ENCODE measurements at regions not wholly inside any gene's neighbourhood (a gene's known extent, or its start where the extent isn't known, plus 50 kb on each side); places are given as distances from the start of the nearest gene placed in this dataset.
A peak's percentile ranks its signal among the peaks of the same experiment; 100 is the strongest.
"Not testable (repeated sequence)": the region's sequence is repeated elsewhere in the genome, so short reads cannot be mapped to it uniquely, and the experiment has no call there.

DNA sequence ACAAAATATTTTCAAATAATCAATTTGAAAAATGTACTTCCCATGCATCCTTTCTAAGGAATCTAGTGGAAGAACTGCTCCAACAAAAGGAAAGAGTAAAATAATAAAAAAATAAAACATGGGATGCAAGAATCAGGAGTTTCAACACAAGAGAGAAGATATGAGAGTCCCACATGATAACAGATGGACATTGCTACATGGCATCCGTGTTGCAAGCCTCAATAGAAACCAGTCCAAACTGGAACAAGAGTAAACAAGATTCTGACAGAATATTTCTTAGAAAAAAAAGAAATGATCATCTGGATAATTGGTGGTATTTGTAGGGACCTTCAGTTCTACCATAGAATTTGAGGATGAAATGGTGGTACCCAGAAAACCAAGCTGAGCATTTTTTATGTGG, 186.8 kb downstream of the FRK start:
- DNase-seq, result no peak

DNA sequence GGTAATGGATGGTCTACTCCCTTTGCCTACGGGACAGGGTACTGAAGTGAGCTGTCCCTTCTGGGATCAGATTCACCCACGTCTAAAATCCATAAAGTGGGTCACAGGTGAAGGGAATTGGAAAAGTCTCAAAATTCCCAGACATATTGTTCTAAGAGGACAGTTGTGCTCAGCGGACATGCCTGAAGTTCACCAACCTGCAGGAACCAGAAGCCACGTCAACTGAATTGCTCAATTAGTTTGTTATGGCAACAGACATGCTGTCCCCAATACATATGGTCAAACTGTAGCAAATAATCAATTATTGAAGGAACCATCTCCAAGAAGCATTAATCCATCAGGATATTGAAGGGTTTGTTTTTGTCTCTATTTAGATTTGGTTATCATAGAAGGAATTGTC, 190.2 kb downstream of the FRK start:
- no peak for DNase-seq

DNA sequence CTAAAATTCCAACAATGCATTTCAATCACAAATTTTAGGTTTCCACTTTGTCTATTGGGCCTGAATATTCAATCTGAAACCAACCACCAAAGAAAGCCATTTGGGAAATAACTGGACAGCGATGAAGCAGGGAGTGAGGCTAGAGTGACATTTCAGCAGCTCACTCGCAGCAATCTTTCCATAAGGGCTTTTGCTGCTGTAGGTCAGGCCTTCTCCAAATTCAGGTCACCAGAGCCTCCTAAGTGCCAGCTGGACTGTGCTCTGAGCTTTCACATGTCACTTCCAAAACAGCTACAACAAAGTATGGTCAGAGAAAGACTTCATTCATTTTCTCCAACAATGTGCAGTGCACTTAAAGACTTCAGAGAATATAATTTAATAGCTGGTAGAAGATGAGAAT, 194.8 kb downstream of the FRK start:
- no peak for DNase-seq

DNA sequence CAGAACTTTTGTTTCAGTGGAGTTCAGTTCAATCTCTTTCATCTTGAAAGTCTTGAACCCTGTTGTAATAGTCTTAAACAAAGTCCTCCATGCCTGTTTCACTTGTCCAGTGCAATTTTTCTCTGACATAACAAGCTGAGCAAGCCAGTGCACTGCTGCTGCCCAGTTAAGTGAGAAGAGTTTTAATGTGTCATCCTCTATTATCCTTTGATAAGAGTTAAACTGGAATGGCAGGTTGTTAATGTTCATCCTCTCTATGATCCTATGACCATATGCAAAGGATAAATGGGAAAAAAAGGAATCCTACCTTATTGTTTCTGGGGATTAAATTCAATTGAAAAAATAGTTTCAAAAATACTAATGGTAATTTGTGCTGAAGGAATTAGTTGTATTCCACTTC, 197.5 kb downstream of the FRK start:
- no peak for DNase-seq

DNA sequence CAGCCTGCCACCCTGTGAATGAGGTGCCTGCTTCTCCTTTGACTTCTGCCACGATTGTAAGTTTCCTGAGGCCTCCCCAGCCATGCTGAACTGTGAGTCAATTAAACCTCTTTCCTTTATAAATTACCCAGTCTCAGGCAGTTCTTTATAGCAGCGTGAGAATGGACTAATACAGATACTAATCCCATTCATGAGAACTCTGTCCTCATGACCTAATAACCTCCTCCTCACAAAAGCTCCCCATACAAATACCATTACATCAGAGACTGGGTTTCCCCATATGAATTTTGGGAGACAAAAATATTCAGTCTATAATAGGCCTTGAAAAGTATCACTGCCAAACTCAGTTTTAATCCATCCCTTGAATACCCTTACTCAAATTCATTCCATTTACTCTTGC, 199.0 kb downstream of the FRK start:
- DNase-seq, result not testable (repeated sequence)

DNA sequence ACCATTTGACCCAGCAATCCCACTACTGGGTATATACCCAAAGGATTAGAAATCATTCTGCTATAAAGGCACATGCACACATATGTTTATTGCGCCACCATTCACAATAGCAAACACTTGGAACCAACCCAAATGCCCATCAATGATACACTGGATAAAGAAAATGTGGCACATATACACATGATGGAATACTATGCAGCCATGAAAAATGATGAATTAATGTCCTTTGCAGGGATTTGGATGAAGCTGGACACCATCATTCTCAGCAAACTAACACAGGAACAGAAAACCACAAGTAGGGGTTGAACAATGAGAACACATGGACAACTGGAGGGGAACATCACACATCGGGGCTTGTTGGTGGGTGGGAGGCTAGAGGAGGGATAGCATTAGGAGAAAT, 201.1 kb downstream of the FRK start:
- DNase-seq, result not testable (repeated sequence)

DNA sequence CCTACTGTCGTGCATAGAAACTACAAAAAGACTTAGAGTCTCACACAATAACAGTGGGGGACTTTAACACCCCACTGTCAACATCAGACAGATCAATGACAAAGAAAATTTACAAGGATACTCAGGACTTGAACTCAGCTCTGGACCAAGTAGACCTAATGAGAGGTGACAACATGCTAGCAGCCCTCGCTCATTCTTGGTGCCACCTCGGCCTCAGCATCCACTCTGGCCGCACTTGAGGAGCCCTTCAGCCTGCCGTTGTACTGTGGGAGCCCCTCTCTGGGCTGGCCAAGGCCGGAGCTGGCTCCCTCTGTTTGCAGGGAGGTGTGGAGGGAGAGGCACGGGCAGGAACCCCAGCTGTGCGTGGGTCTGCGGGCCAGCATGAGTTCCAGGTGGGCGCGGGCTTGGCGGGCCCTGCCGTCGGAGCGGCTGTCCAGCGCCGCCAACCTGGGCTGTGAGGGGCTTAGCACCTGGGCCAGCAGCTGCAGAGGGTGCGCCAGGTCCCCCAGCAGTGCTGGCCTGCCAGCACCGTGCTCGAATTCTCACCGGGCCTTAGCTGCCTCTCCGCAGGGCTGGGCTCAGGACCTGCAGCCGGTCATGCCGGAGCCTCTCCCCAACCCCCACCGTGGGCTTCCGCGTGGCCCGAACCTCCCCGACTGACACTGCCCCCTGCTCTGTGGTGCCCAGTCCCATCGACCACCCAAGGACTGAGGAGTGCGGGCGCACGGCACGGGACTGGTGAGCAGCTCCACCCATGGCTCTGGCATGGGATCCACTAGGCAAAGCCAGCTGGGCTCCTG, 205.6 kb downstream of the FRK start:
- DNase-seq, result no peak

DNA sequence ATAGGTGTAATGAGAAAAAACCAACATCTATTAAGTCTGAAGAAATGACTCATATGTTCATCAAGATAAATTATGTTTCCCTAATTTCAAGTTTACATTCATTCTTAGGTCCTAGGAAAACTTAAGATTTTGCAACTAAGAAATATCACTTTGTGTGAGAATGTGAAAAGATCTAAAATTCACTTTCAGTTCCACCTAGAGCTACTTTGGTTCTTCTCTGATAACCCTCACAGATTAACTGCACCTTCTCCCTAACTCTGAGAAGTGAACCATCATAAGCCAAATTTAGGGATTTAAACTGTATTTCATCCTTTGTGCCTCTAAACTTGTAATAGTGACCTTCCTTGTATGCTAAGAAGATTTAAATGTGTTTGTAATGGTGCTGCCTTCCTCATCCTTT, 213.0 kb downstream of the FRK start:
- no peak for DNase-seq

DNA sequence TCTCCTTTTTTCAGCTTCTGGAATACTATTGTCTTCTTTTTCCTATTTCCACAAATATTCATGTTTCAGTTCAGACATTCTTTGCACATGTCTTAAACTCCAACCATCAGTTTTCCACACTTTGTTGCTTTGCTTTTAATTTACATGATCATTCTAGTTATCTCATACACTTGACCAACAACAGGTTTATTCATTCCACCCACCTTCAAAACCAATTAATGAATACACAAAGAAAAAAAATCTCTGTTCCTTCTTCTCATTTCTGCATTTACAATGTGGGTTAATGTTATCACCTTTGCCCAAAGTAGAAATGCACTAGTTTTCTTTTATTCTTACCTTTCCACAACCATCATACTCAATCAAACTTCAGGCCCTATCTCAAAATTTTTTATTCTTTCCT, 216.7 kb downstream of the FRK start:
- no peak for DNase-seq

DNA sequence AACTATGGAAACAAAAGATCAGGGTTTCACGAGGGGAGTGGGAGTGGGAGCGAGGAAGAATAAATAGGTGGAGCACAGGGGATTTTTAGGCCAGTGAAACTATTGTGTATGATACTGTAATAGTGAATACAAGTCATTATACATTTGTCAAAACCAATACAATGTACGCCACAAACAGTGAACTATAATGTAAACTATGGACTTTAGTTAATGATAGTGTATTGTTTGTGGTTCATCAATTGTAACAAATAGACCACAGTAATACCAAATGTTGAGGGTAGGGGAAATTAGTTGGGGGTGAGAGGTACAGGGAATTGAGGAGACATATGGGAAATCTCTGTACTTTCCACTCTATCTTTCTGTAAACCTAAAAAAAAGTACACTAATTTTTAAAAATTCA, 218.4 kb downstream of the FRK start:
- no peak for DNase-seq

DNA sequence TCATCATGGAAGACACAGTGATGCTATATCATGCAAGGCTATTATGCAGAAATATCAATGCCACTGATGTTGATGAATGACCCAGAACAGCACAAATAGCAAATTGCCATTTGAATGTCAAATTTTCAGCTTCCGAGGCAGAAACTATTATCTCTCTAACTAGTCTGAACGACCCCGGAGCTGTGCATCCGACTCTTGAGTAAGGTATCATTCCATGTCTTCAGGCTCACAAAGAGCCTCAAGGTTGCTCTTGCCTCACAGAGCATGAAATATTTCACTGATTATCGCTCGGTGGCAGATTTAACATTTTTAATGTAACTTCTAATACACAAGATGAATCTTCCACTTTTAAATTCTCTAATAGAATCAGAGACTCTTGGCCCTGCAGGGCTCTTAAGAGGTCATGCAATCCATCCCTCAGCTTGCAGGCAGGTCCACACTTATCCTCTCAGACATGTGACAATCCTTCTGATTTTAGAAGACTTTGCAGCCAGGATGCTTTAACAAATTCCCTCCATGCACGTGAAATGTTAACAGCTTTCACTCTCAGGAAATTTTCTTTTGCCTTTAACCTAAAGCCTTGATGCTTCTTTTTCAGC, 221.0 kb downstream of the FRK start:
- DNase-seq, result no peak

DNA sequence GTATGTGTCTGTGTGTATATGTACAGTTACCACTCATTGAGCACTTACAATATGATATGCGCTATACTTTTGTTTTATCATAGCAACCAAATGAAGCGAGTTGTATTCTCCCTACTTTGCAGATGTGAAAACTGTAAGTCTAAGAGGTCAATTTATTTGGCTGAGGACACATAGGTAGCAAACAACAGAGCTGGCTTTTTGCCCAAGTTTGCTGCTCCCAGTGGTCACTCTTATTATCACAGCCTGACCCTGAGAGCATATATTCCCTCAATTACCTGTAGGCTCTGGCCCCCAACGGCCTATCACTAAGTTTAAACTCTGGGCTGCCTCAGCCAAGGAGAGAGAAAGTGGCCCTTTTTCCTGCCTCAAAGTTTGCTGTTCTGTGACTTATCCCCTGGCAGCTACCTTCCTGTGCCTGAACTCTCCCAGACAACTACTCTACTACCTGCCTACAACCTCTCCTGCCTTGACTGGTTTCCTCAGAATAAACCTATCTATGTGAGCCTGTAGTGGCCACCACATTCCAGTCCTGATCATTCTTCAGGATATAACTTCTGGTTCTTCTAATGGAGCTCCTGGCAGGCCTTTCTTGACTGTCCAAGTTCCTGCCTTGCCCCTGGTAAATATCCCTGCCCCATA, 221.8 kb downstream of the FRK start:
- peak in 1 of 2 donors; percentile 16 for DNase-seq

DNA sequence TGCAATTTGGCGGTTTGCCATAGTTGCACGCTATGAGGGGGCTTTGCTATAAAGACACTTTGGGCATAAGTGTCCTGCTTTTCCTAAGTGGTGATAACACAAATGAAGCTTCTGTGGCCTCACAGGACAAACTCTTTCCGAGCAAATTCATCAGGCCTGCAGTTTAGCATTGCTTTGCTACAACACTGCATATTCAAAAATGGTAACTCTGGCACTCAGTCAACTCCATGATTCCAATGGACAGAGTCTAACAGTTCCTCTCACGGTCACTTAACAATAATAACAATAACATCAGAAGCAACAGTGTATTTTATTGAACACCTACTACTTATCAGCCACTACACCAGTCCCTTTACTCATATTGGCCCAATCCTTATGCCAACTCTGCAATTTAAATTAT, 222.5 kb downstream of the FRK start:
- no peak for DNase-seq

DNA sequence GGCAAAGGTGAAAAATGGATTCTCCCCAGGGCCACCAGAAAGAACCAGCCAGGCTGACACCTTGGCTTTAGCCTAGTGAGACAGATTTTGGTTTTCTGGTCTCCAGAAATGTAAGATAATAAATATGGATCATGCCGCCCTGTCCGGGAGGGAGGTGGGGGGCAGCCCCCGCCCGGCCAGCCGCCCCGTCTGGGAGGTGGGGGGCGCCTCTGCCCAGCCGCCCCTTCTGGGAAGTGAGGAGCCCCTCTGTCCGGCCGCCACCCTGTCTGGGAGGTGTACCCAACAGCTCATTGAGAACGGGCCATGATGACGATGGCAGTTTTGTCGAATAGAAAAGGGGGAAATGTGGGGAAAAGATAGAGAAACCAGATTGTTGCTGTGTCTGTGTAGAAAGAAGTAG, 224.3 kb downstream of the FRK start:
- not testable (repeated sequence) for DNase-seq

DNA sequence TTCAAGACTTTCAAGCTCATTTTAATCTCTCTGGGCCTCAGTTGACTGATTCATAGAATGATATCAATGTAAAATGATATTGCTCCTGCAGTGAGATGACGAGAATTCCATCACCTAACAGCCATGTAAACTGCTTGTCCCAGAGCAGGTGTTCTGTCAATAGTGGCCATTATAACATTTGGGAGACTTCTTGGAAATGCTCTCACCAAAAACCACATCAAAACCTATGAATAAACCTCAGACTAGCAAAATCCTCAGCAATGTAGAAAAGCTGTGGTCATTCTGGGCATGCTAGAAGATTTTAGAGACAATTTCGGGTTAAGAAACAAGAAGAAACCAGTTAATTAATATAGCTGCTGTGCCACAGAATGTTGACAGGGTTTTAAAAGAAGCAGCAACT, 225.4 kb downstream of the FRK start:
- DNase-seq, result no peak

DNA sequence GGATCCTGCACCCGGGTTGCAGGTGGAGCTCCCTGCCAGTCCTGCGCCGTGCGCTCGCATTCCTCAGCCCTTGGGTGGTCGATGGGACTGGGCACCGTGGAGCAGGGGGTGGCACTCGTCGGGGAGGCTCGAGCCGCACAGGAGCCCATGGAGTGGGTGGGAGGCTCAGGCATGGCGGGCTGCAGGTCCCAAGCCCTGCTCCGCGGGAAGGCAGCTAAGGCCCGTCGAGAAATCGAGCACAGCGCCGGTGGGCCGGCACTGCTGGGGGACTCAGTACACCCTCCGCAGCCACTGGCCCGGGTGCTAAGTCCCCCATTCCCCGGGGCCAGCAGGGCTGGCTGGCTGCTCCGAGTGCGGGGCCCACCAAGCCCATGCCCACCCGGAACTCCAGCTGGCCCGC, 226.1 kb downstream of the FRK start:
- not testable (repeated sequence) for DNase-seq

DNA sequence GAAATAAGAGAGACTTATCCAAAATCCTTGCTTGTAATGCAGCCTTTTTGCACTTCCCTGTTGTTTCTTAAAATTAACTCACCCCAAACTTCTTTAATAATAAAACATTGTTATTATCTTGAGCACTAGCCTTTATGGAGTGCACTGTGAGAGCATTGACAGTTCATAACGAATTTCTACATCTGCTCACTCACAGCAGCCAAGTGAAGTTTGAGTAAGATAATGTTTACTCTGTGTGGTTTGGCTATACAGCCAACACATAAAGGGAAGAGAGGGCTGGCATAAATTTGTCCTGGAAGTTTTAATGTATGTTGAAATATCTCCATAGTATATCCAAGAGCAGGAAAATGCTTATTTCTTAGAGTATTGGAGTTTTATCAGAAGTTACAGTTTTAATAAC, 227.9 kb downstream of the FRK start:
- no peak for DNase-seq

DNA sequence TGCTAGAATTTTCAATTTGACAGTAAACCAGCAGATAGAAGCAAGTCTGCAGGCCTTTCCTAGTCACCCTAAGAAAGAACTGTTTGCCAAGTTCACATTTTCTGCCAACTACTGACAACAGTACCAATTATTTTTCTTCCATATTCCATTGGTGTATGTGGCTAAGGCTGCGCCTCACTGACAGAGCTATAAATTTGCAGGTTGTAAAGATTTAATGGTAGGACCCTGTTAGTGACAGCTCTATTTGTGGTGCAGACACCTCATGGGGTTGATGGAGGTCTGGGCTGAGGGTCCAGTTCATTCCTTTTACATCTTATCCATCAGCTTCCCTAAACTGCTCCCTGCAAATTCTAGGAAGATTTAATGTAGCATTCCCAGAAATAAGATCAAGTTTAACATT, 228.5 kb downstream of the FRK start:
- no peak for DNase-seq

DNA sequence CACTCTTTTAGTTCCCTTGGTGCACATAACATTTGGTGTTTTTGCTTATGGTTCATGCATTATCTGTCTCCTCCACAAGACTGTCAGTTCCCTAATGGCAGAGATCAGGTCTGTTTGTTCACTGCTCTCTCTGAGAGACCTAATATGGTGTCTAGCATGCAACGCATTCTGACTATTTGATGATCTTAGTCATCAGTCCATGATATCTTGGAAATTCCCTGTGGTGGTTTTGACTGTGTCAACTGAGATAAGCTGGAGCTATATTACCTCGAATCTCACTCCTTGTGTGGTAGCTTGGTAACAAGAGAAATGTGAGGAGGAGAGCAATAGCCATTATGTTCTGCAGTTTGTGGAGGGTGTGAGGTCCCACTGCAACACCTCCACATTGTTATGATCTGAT, 229.8 kb downstream of the FRK start:
- no peak for DNase-seq

DNA sequence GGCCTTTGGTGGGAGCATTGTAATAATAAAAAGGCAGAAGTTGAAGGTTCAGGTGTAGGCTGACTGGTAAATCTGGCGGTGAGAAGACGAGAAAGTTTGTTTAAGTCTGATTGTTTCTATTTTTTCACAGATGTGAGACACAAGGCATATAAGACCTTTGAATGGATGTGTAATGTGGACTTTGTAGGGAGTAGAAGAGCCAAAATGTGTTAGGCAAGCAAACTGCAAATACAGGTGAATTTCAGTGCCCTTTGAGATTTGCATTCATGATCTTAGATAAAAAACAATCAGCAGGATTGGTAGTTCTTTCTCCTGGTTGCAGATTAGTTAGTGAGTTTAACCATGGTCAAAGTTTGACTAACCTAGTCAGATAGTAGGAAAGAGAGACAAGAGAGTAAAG, 238.9 kb downstream of the FRK start:
- no peak for DNase-seq

DNA sequence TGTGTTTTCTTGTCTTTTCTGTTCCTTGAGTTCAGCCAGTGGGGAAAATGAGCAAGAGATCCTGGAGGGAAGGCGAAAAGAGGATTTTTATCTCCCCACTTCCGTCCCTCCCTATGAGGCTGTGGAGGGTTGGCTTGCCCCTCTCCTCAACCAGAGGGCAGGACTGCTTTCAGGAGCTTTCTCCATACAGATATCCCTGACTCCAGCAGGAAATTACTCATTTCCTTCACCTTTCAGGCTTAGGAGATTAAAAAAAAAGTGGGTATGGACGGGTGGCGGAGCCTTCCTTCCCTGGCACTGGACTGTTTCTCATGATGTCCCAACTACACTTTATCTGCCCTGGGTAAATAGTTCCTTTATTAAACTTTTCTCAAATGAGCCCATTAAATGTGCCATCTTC, 241.2 kb downstream of the FRK start:
- DNase-seq, result no peak

DNA sequence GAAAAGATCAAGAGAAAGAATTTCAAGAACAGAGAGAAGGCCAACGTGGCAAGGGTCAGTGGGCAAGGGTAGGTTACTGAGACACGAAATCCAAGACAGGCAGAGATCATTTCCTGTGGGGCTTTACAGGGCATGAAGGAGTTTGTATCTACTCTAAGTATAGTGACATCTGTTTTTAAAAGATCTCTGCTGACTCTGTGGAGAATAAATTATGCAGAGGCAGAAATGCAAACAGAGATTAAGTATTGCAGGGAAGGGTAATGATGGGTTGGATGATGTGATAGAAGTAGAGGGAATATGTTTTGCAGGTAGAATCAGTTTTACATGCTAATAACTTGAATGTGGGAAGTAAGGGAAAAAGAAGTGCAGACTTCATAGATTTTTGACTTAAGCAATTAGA, 243.5 kb downstream of the FRK start:
- DNase-seq, result no peak

DNA sequence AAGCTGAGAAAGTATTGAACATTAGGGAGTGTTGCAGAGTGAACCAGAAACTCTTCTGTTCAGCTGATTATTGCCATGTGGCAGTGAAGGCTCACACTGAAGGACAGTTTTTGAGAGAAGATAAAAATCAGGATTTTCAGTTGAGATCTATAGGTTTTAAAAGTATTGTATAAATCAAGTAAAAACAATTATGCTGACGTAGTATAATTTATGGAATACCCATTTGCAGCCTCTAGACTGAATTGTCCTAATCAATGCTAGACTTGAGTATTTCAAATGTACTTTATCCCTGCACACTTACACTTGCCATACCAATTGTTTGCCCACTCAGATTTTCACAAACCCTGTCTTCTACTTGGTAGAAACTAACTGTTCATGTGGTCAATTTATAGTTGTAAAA, 245.8 kb downstream of the FRK start:
- no peak for DNase-seq

DNA sequence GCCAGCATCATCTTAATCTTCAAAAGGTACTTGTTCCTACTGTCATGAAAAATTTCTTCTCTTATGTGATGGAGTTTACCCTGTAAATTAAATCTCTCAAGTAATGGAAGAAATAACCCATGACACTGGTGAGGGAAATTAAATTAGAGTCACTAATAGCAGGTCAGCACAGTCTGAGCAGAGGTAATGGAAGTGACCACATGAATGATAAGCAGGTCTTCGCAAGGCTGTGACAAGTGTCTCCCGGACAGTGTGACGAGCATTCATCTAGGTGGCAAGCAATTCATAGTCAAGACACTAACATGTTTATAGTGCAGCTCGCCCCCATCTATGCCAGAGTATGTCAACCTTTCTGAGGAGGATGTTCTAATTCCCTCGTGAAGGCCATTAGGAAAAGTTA, 249.2 kb downstream of the FRK start:
- no peak for DNase-seq

DNA sequence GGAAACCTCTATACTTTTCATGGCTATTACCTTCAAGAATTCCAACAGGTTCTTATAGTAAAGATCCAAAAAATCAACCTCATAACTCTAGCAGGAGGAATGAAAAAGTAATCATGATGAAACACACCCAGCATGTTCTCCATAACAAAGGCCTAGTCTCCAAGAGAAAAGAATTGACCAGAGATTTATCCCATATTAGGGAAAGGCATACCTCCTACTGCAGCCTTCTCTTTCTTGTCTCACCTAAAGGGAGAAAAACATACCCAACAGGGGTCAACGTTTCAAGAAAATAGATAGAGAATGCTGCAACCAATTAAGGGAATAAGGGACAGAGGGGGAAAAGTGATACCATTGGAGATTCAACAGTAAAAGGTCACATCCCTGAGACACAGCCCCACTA, 262.5 kb downstream of the FRK start:
- no peak for DNase-seq

Measured in inflammatory macrophage treated with lipopolysaccharide for 1 hour (primary cell).